OCI-LY1 (cell line): ENCODE measurements at regions not wholly inside any gene's neighbourhood (a gene's known extent, or its start where the extent isn't known, plus 50 kb on each side); places are given as distances from the start of the nearest gene placed in this dataset.

Experiments used
- CTCF ChIP-seq: fragments of 200-600 bp; sonication (generic), shearing (Covaris generic); IDR thresholded peaks from 2 replicates; pipeline ENCODE4 v1.5.1; 2017; ENCODE audit warnings: mild to moderate bottlenecking, antibody characterized with exemption, low read length, moderate library complexity, mixed read lengths
- EZH2 ChIP-seq: fragments of 200-600 bp; sonication (generic), shearing (Covaris generic); IDR thresholded peaks from 2 replicates; pipeline ENCODE4 v1.8.0; 2017; ENCODE audit warnings: borderline replicate concordance, mixed run types, mild to moderate bottlenecking, antibody characterized with exemption, low read length, moderate library complexity, mixed read lengths

GRCh38 chr2:185241556-185241955 is 497.0 kb upstream of the FSIP2 start:
- TF ChIP-seq CTCF (no peak), EZH2 (no peak)
